SIG-M5 treated with dmso at 0.1 percent for 504 hours (cell line): ENCODE measurements at regions not wholly inside any gene's neighbourhood (a gene's known extent, or its start where the extent isn't known, plus 50 kb on each side); places are given as distances from the start of the nearest gene placed in this dataset.
"Not testable (repeated sequence)": the region's sequence is repeated elsewhere in the genome, so short reads cannot be mapped to it uniquely, and the experiment has no call there.

Experiments used
- DNase-seq: peaks from one replicate; lab custom pipeline; 2025; ENCODE audit not compliant: unreplicated experiment; lab: John Stamatoyannopoulos, UW

DNA sequence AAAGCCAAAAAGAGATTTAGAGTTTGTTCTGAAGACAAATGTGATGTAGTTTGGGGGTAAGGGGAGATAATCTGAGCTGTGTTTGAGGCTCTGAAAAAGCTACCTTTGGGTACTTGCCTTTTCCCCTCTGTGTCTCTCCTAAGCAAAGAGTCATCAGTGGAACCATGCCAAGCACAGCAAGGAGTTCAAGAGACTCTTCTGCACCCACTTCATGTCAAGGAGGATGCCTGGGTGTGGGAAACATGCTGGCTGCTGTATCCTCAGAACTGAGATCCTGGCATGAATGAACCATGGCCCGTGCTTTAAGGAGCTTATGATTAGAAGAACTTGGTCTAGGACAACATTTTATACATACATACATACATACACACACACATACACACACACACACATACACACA, 142.9 kb downstream of the NOC3L start:
- DNase-seq: no peak

DNA sequence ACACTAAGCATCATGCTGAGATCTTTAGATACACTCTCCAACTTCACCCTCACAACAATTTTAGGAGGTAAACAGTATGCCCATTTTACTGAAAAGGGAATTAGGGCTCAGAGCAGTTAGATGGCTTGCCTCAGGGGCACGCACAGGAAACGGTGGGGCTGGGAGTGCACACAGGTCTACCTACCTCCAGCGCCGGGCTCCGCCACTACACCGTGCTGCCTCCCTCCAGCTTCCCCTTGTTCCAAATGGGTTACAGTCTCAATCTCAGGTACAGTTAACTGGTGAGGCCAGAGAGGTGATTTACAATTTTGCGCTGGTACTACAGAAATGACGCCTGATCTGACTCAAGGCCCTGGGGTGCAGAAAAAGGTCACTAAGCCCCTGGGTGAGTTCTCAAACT, 142.0 kb downstream of the NOC3L start:
- no peak for DNase-seq

DNA sequence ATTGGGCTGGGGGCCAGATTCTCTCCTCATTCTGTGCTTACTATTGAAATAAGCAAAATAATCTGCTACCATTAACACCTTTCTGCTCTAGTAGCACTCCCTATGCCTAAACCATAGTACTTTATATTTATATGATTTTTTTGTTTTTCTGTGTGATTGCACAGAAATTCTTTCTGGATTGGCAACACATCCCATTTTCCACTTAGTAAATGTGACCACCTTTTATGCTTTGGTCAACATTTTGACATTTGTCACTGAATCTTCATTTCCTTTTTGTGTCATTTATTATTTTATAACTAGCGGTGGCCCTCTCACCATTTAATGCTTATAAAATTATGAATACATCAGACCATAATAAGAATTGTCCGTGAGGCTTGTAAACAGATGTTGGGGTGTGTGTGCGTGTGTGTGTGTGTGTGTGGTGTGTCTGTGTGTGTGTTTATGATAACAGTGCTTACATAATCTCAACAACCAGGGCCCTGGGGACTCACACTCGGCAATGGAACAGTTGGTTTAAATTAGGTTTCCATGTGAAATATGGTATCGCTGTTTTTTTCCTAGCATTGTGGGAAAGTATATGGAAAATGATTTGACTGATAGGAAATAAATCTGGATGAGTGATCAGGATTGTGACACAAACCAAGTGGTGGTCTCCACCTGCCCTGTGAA, 138.9 kb downstream of the NOC3L start:
- no peak for DNase-seq

DNA sequence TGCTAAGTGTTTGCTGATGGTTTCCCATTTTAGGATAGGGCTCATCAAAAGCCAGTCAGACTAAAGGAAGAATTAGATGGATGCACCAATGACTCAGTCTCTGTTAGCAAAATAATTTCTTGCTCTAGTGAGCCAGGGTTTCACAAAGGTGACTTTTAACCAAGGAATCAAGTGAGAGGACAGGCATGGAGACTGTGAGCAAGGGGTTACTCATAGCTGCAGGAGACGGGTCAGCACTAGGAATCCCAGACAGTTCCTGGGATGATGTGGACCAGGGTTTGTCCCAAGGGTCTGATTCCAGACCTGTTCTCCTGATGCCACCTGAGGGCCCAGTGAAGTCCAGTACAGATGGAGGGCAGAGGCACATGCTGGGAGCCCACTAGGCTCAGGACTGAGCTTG, 138.1 kb downstream of the NOC3L start:
- DNase-seq: no peak

DNA sequence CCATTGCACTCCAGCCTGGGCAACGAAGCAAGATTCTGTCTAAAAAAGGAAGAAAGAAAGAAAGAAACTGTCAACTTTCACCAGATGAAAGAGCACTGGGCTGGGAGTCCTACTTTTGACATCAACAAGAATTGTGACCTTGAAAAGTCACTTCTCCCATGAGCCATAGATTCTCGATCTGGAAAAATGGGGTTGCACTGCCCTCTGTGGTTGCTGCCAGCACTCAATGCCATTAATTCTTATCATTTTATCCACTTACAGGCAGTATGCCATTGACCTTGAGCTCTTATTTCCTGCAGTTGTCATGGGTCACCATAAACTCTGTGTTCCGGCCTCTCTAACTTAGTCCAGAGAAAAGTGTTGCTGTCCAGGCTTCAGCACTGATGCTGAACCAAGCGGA, 137.2 kb downstream of the NOC3L start:
- no peak for DNase-seq

DNA sequence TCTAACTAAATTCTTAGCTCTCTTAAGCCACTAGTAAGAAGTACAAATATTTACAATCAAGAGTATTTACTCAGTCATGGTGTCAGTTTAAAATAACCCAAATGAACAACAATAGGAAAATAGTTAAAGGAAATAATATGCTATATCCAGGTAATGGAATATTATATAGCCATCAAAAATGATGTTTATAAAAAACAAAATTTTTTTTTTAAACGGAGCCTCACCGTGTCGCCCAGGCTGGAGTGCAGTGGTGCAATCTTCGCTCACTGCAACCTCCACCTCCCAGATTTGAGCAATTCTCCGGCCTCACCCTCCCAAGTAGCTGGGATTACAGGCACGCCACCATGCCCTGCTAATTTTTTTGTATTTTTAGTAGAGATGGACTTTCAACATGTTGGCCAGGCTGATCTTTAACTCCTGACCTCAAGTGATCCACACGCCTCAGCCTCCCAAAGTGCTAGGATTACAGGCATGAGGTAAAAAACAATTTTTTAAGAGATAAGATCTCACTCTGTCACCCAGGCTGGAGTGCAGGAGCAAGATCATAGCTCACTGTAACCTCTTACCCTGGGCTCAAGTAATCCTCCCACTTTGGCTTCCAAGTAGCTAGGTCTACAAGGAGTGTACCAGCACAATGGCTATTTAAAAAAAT, 132.5 kb downstream of the NOC3L start:
- no peak for DNase-seq

DNA sequence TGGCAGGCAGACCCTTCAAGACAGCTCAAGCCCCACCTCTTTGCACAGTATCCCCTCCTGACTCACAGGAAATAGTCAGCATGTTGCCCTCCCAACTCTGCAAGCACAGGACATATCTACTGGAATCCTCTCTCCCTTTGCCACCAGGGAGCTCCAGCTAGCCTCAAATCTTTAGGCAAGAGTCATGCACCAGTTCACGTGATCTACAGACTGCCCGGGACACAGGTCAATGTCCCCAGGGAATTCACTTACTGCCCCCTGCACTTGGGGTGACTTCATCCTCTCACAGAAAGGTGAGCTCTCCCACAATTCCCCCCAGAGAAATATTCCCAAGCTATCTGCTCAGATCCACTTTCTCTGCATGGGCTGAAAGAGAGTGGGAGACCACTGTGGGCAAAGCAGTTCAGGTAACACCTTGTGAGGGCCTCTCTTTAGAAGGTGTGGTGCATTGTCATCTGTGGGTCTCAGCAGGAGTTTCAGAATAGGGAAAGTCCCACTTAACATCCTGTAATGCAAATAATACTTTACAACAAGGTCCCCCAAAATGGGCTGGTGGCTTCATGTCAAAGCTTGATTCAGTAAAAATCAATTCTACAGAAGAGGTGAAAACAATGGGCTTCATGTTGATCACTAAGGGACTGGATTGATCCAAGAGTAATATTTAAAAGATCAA, 129.9 kb downstream of the NOC3L start:
- DNase-seq: no peak

DNA sequence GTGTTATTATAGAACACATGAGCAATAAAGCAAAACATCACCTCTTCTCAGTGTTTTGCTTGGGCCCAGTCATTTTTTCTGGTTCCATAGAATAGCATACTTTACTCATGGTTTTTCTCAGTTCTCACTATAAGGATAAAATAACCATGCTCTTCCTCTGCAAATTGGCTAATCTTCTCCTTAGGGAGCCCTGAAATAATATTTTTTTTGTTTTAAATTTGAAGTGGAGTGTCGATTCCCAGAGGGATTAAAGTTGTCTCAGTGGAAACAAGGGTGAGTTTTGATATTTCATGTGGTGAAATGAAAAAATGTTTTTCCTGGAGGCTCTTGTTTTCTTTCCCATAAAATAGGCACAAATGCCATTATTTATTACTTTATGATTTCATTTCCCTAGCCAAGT, 127.3 kb downstream of the NOC3L start:
- DNase-seq: no peak

DNA sequence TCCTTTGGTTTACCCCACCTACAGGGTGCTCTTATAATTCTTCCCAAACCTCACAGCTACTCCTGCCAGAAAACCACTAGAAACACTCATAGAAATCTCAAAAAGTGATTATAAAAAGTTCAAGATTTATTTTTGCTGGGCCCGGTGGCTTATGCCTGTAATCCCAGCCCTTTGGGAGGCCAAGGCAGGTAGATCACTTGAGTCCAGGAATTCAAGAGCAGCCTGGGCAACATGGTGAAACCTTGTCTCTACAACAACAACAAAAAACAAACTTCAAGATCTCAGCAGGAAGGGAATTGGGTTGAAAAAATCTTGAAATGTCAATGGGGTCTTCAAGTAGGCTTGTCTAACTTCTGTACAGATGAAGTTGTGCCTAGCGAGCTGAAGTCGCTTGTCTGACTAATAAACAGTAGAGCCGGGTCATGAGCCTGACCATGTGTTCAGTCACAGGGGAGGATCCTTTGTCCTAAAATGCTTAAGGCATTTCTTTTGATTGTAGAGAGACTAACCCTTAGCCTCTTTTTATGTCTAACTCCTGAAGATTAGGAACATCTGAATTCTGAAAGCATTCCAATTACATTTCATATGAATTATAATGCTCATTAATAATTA, 124.6 kb downstream of the NOC3L start:
- no peak for DNase-seq

DNA sequence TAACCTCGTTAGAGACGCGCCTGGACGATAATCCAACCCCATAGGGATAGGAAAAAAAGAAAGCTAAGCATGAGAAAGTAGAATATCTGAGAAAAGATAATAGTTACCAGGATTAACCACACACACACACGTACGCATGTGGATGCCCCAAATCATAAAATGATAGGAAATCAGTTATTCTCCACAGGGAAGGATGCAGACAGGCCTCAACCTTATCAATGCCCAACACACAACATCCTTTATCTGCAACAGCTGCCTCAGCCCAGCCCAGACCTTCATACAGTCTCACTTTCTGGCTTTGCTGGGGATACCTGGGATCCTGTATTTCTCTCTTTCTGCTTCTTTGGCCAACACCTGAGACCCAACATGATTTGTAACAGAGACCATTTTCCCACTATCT, 123.0 kb downstream of the NOC3L start:
- DNase-seq: no peak

DNA sequence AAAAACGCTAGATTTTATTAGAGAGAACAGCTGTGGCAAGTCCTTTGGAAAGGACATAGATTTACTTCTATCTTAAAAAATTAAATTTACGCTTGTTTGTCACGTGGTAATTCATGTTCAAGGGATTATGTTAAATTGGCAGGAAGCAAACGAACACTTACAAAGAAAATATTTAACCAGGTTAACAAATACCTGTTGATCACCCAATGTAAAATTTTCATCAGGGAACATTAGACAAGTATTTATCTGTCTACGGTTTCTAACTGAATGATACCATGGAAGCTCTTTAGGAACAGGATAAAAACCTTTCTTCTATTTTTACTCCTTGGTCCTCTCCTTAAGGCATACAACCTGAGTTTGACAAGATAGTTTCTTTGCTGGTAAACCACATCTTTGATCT, 122.2 kb downstream of the NOC3L start:
- DNase-seq: no peak

DNA sequence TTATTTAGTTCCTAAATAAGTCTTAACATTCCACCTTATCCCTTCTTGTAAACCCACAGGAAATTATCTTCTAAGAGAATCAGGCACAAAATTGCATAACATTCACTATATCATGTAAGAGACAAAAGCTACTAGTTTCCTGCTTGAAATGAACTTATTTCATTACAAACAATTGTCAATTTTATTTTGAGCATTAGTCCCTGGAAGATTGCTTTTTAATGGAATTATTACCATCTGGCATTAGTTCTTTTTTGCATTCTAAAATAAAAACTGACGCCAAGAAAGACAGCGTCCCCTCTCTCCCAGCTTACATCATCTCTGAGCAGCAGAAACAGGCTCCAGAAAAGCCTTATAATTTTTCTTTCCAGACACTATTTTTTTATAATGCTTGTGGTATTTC, 121.8 kb downstream of the NOC3L start:
- DNase-seq: no peak

DNA sequence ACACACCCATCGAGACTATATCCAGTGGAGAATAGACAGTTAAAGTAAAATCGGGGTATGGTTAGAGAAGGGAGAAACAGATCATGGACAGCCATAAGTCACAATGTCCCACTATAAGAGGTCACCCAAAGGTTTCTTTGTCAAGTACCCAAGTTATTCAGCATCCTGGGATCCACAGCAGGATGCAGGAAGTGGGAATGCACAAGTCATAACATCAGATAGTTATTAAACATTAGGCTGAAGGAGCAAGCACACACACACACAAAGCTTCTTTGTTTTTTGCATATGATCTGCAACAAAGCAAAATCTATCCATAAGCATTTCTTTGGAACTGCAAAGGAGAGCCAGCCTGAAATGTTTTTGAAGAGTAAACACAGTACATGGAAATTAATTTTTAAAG, 111.6 kb downstream of the NOC3L start:
- no peak for DNase-seq

DNA sequence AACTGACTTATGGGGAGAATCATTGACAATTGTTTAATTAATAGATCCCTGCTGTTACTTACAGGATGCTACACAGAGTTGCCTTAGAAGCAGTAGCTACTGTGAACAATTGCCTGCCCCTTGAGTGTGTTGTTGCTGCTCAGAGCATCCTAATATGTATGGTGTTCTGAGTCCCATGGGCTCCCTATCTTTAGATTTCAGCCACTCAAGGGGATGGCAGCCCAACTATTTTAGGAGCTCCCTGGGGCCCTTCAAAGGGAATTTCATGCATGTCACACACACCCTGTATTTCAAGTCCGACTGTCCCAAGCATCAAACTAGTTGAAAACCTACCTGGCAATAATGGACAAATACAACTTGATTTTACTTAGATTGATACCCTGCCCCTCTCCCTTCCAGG, 111.2 kb downstream of the NOC3L start:
- DNase-seq: no peak

DNA sequence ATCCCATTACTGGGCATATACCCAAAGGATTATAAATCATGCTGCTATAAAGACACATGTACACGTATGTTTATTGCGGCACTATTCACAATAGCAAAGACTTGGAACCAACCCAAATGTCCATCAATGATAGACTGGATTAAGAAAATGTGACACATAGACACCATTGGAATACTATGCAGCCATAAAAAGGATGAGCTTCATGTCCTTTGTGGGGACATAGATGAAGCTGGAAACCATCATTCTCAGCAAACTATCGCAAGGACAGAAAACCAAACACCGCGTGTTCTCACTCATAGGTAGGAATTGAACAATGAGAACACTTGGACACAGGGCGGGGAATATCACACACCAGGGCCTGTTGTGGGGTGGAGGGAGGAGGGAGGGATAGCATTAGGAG, 105.3 kb downstream of the NOC3L start:
- DNase-seq: not testable (repeated sequence)

DNA sequence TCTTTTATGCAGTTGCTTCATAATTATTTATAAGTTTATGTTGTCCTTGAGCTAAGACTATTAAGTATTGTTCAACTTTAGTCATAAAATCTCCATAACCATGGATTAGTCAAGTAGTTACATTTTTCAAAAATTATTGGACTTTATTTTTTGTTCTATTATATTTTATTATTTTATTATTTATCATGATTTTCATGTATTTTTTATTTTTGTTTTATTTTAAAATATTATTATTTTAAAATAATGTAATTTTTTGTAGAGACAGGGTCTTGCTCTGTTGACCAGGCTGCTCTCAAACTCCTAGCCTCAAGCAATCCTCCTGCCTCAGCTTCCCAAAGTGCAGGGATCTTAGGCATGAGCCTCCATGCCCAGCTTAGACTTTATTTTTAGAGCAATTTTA, 102.3 kb downstream of the NOC3L start:
- DNase-seq: no peak

DNA sequence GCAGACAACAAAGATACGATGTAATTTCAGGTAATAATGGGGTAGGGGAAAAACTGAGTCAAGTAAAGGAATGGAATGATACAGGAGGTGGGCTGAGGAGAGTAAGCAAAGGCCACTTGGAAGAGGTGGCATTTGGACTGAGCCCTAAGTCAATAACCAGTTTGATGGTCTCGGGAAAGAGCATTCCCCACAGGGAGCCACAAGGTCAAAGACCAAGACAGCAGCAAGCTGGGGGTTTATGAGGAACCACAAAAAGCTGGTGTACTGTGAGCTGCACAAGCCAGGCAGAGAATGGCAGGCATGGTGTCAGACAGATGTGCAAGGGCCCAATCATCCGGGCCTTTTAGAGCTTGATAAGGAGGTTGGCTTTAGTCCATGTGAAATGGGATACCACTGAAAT, 98.7 kb downstream of the NOC3L start:
- DNase-seq: no peak

DNA sequence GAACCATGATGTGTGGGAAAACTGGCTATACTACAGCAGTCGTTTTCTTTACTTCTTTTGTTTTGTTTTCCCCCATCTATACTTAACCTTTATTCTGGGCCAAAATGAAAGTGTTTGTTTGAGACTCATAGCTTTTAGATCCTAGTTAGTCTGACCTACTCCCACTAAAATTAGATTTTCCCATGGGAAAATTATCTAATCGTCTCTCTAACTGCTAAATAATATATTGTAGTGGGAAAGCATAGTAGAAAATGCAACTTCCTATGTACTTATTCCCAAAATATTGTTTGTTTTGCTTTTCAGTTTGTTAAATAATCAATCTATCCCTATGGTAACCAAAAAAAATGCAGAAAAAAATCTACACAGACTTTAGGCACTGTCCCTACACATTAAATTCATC, 96.6 kb downstream of the NOC3L start:
- no peak for DNase-seq

DNA sequence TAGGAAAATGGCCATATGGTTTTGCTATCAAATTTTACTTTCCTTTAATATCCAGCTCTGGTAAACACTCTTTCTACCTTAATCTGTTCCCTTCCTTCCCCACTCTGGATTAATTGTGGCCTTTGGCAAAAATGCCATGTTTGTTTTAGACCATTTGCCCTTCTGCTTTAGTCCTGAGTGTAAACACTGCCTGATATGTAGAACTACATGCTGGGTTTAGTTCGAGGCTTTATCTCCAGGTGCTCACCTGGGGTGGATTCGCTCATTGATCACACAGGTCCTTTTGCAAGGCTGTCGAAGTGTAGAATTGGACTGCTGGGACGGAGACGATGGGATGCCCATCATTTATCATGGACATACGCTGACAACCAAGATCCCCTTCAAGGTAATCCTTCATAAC, 94.1 kb downstream of the NOC3L start:
- DNase-seq: no peak

DNA sequence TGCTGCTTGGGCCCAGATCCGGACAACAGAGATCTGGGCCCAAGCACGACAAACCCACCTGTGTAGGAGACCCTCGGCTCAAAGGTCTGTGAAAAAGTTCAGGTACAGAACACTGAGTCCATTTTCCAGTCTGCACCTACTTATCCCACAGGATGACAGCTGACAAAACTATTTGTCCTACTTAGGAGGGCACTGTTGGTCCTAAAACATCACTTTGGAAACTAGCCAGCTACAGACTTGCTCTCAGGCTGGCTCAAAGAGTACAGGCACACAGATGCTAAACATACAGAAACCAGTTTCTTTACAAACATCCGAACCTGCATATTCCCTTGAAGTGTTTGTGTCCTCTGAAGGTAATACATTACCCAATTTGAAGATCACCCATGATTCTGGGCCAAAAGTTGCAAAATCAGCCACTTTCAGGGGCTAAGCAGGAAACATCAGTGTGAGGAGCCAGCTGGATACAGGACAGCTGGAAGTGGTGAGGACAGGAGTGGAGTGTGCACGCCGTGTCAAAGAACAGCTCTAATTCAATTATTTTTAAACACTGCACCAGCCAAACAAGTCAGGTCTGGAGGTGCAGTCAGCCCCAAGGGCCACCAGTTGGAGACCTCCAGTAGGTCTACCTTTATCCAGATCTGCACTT, 88.5 kb downstream of the NOC3L start:
- no peak for DNase-seq

DNA sequence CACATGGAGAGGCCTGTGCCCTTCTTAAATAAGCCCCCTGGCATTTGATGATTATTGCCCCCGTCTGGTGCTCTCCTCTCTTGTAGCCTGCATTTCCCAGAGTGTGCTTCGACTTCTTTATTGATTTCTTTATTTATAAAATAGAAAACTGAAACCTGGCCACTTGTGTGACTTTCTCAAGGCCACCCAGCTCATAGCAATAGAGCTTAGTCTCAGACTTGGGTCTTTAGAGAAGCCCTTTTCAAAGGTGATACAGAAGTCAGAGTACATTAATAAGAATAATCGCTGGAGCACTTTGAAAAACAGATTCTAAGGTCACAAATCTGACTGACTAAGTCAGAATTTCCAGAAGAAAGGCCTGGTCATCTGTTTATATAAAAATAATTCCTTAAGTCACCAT, 86.6 kb downstream of the NOC3L start:
- no peak for DNase-seq

DNA sequence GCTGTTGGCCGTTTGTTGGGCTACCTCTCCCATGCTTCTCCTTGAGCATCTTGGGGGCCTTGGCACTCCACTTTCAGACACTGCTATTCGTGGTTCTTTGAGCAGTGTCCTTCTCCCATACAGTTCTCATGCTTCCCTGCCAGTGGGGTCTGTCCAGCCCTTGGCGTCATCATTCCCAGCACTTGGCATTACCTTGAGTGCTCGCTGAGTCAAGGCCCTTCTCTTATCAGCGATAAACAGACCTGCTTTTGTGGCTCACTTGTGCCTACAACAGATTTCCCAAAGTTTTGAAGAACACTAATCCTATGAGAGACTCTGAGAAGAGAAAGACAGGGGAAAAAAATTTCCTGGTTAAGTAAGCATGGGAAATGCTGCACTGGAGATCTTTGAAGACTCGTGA, 85.3 kb downstream of the NOC3L start:
- DNase-seq: no peak
